ENCODE measurements at regions not wholly inside any gene's neighbourhood (a gene's known extent, or its start where the extent isn't known, plus 50 kb on each side); places are given as distances from the start of the nearest gene placed in this dataset.

DNA sequence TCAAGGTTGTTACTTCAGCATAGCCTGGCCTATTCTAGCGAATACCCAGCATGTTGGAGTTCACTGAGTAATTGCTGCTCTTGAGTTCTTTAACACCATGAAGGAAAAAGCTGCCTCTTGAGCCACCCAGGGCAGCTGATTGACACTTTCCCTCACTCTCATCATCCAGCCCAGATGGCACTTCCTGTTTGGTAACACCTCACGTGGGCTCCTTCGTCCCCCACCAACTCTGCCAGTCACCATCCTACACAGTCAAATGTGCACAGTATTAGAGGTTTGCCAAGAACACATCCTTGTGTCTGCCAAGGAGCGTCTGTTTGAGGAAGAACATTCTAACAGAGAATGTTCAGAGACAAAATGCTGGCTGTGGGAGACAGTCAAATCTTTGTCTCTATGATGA lies 266.3 kb downstream of the RPLP1 start:
- DNase-seq, result no peak

DNA sequence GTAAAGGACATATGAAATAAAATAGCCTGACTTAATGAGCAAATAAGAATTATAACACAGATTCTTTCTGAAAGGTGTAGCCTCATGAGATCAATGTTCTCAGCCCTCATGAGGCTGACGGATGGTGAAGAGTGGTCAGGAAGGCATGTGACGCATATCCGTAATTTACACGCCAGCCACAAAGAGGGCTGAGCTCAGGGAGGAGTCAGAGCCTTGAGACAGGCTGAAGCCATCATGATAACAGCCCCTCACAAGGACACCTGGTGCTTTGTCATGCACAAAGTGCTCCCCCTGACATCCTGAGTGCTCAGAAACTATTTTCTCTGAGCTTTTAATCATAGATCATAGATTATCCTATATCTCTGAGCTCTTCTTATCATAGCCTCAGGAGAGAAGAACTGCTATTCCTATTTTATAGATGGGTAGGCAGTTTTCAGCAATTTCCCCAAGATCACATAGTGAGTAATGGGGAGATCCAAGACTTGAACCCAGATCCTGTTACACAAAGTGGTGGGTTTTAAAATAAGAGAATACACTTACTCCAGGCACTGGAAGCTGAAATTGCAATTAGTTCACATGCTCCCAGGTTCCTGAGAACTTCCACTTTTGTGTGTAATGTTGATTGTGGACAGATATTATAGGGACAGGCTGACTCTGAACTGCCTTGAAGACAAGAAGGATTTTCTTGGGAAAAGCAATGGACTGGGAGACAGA lies 267.1 kb downstream of the RPLP1 start:
- DNase-seq, result no peak

DNA sequence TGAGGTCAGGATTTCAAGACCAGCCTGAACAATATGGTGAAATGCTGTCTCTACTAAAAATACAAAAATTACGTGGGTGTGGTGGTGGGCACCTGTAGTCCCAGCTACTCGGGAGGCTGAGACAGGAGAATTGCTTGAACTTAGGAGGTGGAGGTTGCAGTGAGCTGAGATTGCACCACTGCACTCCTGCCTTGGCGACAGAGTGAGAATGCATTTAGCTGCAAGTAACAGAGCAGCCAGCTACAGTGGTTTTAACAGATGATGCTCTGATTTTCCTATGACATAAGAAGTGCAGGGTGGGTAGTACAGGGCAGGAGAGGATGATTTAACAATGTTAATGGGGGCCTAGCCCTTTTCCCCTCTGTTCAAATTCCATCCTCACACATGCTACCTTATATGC lies 267.9 kb downstream of the RPLP1 start:
- no peak for DNase-seq

DNA sequence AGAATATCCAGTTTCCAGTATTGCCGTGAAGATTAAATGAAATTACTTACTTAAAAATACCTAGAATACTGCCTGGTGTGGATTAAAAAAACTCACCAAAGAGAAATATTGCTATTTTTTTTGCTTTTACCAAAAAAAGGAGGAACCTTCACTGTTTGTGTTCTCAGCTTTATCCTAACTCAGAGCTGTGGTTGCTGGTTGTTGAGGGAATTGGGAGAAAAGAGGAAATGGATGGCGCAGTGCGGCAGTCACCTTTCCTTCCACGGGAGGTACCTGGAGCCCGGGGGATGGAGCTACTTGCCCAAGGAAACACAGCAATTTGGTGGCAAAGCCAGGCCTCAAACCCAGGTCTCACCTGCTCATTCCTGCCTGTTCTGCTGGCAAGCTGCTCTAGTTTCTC lies 270.3 kb downstream of the RPLP1 start:
- no peak for DNase-seq

DNA sequence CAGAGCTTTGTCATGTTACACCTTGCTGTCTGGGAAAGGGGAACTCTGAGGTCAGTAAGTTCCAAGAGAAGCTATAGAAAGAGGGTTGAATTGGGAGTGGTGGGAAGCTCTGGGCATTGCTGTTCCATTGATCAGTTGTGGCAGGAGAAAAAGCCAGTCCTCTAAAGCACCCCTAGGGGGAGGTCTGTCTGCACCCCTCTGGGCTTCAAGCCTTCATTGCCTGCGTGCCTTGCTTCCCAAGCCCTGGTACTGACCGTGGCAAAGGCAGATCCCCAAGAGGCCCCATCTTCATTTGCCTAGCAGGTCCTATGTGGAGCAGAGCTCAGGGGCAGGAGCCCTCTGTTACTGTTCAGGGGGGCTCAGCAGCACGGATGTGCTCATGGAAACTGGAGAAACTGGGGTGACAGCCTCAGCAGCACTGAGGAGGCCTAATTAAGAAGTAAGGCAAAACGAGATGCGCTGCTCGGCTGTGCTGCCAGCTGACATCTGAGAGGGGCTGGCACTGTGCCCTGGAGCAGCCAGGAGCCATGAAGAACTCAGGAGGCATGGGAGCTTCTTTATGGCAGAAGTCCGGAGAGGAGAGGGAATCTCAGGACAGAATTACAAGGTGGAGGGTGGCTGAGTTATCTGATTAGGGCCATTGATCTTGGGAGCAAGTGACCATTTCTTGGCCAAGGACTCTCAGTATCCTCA lies 270.9 kb downstream of the RPLP1 start:
- no peak for DNase-seq

DNA sequence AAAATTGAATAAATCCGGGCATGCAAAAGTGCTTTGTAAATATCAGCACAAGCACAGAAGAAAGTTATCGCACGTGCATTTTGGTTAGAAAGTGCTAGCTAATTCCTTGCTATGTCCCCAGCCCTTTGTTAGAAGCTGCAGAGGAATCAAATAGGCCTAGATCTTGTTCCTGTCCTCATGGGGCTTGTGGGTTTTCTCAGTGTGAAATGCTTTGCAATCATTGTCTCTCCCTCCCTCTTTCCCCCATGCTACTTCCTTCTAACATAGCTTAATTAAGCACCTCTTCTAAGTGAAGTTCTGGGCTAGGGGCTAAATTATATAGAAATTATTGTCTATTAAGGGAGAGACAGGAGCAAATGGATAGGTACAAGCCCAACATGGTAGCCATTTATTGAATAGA lies 271.7 kb downstream of the RPLP1 start:
- DNase-seq, result no peak

DNA sequence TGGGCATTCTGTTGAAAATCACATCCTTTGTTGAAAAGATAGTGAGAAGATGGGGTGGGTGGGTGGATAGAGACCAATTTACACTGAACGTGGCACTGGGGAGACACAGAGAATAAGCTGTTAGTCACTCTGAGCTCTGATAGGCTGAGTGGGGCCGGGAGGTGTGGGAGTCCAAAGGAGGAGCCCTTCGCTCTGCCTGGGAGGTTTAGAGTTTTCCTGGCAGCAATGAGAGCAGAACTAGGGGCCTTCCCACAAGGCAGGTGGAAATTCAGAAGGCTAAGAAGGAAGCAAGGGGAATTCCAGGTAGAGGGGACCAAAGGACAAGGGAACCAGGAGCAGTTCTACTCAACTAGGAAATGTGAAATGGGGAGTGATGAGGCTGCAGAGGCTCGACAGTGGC lies 272.7 kb downstream of the RPLP1 start:
- no peak for DNase-seq

DNA sequence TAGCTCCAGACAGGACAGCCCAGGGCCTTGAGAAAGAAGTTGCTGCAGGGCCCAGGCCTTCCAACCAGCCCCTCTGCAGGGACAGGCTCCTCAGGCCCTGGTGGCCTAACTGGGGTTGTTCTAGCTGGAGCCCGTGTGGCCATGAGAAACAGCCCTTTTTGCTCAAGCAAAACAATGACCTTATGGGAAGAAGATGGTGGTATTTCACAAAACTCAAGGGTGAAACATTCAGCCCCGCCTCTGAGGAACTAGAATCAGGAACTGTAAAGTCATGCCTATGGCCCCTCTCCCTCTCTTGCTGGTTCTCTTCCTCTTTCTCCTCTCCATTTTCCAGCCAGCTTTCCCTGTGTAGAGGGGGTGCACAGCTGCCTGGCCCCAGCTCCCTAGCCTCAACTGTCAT lies 273.3 kb downstream of the RPLP1 start:
- no peak for DNase-seq

DNA sequence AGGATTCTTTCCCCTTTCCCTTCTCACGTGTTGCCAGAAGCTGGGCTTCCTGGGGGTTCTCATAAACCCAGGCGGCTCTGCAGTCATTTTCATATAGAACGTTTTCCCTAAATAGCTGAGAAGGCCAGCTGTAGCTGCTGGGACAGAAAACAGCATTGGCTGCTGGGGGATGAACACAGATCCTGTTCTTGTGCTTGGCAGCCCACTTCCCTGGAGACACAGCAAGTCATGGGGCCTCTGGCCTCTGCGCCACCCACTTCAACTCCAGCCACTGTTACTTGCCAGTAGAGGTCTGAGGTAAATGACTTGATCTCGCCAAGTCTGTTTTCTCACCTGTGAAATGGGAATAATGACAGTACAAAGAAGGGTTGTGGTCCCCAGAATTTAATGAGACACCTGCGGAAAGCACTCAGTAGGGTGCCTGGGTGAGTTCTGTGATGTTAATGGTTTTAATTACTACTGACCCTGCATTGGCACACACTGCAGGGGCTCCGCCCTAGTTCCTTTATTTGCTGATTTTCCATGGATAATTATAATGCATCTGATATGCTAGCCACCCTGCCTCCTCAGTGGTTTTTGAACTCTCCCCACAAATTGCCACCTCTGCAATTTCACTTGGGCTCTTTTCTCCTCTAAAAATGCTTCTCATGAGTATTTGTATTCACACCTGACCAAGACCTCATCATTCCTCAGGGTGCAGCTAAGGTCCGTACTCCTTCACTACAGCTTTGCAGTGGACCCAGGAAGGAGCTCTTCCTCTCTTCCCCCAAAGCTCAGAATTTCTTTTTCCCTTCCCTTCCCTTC lies 274.7 kb downstream of the RPLP1 start:
- DNase-seq, result no peak

DNA sequence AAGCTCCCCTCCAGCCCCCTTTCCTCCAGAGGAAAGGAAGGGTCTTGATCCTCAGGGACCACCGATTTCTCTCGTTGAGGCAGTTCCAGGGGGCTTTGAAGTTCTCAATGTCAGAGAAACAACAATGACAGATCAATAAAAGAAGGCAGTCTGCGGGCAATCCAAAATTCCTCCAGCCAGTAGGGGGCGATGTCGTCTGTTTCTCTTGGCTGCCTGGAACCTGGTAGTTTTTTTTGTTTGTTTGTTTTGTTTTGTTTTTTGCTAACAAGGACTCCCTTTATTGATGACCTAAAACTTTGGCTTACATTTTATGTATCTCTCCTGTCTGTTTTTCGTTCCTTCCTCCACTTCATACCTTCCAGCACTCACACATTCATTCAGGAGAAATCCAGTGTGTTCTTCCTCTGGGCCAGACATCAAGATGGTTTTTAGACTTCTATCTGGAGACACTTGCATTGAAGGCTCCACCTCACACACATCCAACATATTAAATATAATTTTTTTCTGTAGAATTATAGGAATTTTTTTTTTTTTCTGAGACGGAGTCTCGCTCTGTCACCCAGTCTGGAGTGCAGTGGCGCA lies 276.6 kb downstream of the RPLP1 start:
- DNase-seq, result peak; percentile 93

DNA sequence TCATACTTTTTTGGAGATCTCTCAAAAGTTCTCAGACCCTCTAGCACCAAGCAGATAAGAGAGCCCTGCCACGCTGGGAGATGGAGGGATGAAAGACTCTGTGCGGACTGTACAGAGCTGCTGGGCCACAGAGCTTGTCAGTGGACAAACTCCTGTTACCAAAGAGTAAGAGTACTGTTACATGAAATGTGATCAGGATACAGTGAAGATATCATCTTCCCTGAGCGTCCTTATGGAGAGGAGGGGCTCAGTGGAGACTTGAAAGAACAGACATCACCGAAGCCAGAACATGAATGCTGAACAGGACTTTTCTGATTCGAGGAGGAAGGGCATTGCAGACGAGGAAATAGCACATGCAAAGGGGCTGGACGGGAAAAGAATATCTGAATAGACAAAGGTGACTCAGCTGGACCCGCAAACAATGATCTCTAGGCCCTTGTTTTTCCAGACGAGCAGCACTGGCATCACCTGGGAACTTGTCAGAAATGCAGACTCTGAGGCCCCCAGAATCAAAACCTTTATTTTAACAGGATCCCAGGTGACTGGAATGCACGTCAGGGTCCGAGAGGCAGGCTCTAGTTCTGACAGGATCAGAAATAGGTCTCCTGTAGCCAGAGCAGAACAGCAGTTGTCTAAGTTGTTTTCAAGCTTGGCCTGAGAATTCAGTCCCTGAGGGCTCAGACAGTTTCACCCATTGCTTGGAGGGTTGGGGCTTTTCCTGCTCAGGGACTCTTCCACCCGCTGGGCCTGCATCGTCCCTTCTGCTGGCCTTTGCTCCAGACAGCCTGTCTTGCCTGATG lies 277.9 kb downstream of the RPLP1 start:
- DNase-seq, result no peak

DNA sequence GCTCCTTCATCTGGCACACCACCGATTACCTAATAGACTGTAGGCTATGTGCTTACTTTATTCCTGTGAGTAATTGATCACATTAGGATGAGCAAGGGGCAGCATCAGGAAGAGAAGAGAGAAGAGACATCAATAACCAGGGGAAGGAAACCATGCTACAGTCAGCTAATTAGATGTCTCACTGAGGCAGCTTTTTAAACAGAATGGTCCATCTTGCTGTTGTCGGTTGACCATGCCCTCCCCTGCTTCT lies 278.4 kb downstream of the RPLP1 start:
- no peak for DNase-seq

DNA sequence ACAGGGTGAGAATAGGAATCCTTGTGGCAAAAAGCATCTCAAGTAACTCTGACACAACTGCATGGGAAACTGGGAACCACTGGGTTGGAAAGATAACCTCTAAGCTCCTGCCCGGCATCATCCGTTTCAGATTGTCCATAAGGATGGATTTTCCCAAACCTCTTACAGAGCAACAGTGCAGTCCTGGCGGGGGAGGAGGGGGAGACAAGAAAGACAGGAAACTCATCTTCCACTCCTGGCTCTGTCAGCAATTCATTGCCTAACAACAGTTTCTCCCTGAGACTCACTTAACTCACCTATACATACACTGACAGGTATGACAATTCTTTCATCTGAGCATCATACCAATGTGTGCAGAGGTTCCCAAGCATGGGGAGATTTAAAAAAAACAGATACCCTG lies 279.0 kb downstream of the RPLP1 start:
- DNase-seq, result no peak

DNA sequence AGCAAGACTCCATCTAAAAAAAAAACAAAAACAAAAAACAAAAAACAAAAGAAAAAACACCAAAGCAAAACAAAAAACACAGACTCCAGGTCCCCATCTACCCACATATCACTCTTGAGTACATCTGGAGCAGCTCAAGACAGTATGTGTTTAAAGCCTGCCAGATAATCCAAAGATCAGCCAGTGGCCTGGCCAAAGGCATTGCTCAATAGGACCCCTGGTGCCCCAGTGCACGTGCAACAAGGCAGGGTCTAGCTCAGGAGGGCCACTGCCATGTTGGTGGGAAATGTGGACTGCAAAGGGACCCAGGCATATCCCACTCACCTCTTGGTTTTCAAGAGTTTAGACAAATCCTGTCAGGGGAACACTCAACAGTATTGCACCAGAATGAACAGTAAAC lies 279.5 kb downstream of the RPLP1 start:
- no peak for DNase-seq

DNA sequence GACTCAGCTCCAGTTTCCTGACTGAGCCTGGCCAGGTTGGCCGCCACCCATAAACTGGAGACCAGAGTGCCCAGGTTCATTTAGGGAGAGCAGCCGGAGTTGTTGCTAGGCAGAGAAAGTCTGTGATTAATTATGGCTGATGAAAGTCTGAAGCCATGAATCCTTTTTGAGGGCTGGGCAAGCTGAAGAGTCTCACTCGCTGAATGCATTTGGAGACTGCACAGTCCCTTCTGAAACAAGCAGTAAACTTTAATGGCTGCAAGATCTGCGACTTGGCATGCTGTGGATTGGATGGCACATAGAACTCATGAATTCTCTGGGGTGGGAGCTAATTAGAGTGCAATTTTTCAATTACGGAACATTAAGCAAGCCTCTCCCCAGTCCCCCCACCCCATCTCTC lies 282.1 kb downstream of the RPLP1 start:
- no peak for DNase-seq

DNA sequence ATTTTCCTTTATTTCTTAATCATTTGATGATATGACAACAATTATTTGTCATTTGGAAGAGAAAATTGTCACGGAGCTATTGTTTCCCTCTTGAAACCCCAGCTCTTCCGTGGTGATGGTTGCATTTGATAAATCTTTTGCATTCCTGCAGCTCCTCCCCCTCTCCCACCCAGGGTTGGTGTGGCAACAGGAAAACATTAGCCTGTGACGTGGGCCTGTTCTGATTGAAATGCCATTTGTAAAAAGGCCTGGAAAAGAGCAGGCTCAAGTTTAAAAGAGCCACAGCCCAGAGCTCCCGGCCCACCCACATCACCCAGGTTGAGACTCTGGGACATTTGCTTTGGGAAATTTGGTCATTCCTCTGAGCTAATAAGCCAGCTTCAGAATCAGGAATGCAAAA lies 282.5 kb downstream of the RPLP1 start:
- no peak for DNase-seq

DNA sequence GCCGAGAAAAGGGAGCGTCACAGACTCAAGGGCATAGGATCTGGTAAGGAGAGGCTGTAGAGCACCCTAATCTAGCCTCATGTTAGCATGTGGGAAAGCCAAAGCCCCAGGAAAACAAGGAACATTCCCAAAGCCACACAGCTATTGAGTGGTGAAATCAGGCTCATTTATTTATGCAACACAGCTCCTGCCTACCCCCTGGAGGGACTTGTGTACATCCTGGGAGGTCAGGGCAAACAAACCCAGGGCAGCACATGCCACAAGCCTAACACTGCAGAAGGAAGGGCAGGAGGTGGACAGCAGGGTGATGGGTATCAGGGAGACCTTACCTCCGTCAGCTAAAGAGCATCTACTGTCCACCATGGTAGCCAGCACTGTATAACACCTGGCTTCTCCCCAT lies 283.5 kb downstream of the RPLP1 start:
- no peak for DNase-seq

DNA sequence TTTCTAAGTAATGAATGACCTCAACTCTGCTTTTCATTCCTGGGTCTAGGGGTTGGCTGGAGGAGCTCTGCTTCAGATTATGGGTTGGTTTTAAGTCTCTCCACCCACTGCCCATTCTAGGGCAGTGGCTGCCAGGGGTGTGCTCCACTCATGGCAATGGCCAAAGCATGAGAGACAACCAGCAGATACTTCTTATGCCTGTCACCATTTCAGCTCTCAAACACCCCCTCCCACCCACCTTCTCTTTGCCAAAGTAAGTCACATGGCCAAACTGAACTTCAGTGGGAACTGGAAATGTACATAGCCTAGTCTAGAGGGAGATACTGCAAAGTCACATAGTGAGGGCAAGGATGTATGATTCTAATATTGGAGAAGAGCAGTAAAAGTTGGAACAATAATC lies 285.3 kb downstream of the RPLP1 start:
- DNase-seq, result no peak

DNA sequence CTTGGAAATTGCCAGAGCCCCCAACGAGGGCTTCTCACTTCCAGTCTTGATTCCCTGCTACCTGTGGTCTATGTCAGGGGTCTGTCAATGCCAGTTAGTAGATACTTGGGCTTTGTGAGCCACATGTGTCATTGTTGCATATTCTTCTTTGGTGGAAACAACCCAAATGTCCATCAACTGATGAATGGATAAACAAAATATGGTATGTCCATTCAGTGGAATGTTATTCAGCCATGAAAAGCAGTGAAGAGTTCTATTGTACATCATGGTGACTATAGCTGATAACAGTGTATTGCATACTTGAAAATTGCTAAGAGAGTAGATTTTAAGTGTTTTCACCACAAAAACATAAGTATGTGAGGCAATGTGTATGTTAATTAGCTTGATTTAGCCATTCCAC lies 288.1 kb downstream of the RPLP1 start:
- no peak for DNase-seq

DNA sequence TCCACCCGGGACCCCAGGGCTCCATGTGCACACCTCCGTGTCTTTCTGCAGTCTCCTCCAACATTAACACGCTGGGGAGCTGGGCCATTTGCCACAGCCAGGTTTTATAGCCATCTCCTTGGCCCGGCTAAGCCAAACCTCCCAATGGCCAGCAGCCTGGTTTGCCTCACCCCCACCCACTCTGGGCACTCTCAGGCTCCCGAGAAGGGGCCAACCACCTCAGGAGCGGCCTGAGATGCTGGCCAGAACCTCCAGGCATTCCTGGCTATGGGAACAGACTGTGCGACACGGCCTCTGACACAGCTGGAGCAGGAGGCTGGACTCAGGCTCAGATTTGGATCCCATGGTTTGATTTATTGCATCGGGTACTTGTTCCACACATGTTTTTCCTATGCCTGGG lies 289.7 kb downstream of the RPLP1 start:
- no peak for DNase-seq

DNA sequence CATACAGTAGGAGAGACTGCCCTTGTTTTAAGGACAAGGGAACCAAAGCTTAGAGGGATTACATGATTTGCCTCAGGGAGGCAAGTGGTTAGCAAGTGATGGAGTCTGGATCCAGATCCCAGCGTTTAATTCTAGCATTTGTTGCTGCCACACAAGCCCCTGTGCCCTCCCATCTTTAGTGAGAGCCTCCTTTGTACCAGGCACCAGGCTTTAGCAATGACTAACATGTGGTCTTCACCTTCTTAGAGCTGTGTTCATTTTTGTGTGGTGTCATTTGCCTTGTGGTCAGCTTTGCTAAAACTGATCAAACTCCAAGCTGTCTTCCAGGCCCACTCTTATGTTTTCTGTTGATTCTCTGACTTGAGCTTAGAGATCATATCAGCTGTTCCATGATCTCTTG lies 290.5 kb downstream of the RPLP1 start:
- no peak for DNase-seq

DNA sequence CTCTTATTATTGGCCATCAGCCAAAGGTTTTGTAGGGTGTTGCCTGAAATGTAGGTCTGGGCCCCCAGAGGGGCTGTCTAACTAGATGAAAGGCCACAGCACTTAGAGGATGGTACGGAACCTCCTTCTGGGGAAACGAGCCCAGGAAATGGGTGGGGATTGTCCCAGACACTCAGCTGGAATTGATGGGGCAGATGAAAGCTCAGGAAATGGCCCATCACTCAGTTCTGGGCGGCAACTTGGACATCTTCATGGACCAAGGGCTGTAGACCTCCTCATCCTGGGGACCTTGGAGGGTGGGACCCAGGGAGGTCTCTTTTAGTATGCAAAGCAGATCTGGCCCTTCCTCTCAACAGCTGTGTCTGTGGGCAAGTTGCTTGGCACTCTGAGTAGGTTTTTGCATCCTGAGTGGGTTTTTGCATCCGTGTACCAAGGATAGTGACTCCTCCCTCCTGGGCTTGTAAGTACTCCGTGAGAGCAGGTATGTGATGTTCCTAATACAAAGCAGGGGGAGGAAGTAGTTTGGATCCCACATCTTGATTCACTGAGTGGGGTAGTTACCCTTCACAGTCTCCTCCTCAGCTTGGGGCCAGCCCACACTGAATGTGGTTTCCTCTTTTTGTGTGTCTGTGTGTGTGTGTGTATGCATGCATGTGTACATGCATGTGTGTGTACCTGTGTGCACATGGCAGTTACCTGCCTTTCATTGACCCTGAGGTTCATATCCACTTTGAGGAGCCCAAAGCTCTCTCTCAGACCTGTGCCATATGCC lies 292.0 kb downstream of the RPLP1 start:
- peak; percentile 59 for DNase-seq
